Neural progenitor cell (in vitro differentiated cells): ENCODE measurements at regions not wholly inside any gene's neighbourhood (a gene's known extent, or its start where the extent isn't known, plus 50 kb on each side); places are given as distances from the start of the nearest gene placed in this dataset.
"Not testable (repeated sequence)": the region's sequence is repeated elsewhere in the genome, so short reads cannot be mapped to it uniquely, and the experiment has no call there.

Experiments used
- EZH2 ChIP-seq: fragments of 200-600 bp; sonication (generic); IDR thresholded peaks from 2 replicates; pipeline ENCODE4 v1.6.1; 2017; ENCODE audit warnings: antibody characterized with exemption, mild to moderate bottlenecking, moderate library complexity
- EZH2phosphoT487 ChIP-seq: fragments of 200-600 bp; sonication (generic); IDR thresholded peaks from 2 replicates; pipeline ENCODE4 v1.6.1; 2017; ENCODE audit warnings: antibody characterized with exemption
- TF ChIP-seq, protein P1 (sequence below): fragments of 200-600 bp; sonication (generic); IDR thresholded peaks from 2 replicates; pipeline ENCODE4 v1.5.1; 2017; ENCODE audit warnings: antibody characterized with exemption, mild to moderate bottlenecking

DNA sequence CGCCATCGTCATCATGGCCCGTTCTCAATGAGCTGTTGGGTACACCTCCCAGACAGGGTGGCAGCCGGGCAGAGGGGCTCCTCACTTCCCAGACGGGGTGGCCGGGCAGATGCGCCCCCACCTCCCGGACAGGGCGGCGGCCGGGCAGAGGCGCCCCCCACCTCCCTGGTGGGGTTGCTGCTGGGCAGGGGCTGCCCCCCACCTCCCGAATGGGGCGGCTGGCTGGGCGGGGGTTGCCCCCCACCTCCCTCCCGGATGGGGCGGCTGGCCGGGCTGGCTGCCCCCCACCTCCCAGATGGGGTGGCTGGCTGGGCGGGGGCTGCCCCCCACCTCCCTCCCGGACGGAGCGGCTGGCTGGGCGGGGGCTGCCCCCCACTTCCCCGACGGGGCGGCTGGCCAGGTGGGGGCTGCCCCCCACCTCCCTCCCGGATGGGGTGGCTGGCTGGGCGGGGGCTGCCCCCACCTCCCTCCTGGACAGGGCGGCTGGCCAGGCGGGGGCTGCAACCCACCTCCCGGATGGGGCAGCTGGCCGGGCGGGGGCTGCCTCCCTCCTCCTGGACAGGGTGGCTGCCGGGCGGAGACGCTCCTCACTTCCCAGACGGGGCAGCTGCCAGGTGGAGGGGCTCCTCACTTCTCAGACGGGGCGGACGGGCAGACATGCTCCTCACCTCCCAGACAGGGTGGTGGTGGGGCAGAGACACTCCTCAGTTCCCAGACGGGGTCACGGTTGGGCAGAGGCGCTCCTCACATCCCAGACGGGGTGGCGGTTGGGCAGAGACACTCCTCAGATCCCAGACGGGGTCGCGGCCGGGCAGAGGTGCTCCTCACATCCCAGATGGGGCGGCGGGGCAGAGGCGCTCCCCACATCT, 208.8 kb downstream of the BMP15 start:
- not testable (repeated sequence) for TF ChIP-seq EZH2, EZH2phosphoT487
- TF ChIP-seq, protein P1, sequence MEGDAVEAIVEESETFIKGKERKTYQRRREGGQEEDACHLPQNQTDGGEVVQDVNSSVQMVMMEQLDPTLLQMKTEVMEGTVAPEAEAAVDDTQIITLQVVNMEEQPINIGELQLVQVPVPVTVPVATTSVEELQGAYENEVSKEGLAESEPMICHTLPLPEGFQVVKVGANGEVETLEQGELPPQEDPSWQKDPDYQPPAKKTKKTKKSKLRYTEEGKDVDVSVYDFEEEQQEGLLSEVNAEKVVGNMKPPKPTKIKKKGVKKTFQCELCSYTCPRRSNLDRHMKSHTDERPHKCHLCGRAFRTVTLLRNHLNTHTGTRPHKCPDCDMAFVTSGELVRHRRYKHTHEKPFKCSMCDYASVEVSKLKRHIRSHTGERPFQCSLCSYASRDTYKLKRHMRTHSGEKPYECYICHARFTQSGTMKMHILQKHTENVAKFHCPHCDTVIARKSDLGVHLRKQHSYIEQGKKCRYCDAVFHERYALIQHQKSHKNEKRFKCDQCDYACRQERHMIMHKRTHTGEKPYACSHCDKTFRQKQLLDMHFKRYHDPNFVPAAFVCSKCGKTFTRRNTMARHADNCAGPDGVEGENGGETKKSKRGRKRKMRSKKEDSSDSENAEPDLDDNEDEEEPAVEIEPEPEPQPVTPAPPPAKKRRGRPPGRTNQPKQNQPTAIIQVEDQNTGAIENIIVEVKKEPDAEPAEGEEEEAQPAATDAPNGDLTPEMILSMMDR = not testable (repeated sequence)
